ENCODE measurements at regions not wholly inside any gene's neighbourhood (a gene's known extent, or its start where the extent isn't known, plus 50 kb on each side); places are given as distances from the start of the nearest gene placed in this dataset.

DNA sequence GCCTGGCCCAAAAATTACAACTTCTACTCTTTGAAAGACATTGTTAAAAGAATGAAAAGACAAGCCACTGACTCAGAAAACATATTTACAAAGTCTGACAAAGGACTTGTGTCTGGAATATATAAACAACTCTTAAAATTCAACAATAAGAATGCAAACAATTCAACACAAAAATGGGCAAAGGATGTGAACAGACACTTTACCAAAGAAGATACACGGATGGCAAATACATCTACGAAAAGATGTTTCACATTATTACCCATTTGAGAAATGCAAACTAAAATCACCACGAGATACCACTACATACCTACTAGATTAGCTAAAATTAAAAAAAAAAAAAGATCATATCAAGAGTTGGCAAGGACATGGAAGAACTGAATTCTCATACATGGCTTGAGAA, 80.8 kb upstream of the METRNL start:
- H3K4me1 Mint-ChIP-seq: peaks cover 0 to 2% (median 0%) of the 10 kb centered on the region in 4 donors
- DNase-seq (no peak), ATAC-seq (no peak)
- no peaks in the 10 kb centered on the region for H3K27me3 Mint-ChIP-seq
- H3K27ac Mint-ChIP-seq: no peak overlapping the region
- H3K36me3 Mint-ChIP-seq: peaks cover 18 to 30% (median 23%) of the 10 kb centered on the region in 3 donors
- POLR2A ChIA-PET: no interaction called here
- peaks cover 0 to 21% (median 8%) of the 10 kb centered on the region in 9 donors for H3K9me3 Mint-ChIP-seq
- no peak overlapping the region for H3K4me3 Mint-ChIP-seq

DNA sequence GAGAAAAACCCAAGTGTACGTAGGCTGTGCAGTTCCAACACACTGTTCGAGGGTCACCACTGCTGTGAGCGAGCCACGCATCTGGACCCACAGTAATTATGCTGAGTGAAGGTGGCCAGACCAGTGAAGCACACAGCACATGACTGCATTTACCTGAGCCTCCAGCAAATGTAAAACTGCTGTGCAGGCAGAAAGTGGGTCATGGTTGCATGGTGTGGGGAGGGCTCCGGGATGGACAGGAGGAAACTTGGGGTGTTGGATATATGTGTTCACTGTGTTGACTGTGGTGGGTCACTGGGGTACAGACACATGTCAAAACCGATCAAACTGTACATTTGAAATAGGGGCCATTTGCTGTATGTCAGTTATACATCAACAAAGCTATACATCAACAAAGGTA, 78.7 kb upstream of the METRNL start:
- Mint-ChIP-seq H3K4me1 (peaks cover 0 to 2% (median 0%) of the 10 kb centered on the region in 4 donors), H3K36me3 (peaks cover 9 to 31% (median 18%) of the 10 kb centered on the region in 3 donors), H3K9me3 (peaks cover 0 to 10% (median 0%) of the 10 kb centered on the region in 9 donors), H3K27me3 (no peaks in the 10 kb centered on the region), H3K27ac (no peak overlapping the region), H3K4me3 (no peak overlapping the region)
- POLR2A ChIA-PET: no interaction called here
- ATAC-seq (no peak), DNase-seq (no peak)

DNA sequence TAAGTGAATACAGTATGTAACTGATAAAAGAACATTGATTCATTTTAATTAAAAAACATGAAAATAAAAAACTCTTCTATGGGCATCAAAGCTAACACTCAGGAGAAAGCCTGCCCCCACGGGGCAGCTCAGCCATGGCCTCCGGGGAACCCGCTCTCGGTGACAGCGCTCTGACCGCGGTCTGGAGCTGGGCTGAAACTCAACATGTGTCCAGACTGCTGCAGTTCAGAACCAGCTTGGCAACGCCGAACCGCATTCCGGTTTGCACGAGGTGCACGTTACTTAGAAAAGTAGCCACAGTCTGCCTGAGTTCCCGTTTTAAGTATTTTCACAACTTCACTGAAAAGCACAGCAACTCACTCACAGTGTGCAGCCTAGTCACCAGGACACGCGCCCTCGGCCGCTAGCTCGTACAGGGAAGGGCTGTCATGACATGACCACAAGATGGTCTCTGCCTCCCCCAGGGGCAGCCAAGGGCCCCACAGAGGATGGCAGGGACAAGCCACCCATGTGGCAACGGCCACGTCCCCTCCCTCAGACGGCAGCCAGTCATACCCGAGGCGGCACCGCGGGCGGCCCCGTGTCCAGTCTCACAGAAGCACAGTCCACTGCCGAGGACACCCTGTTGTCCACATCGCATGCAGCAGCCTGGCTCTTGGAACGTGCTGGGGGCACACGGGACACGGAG, 77.1 kb upstream of the METRNL start:
- no peak overlapping the region for H3K27ac Mint-ChIP-seq
- no peak for DNase-seq
- peaks cover 9 to 31% (median 25%) of the 10 kb centered on the region in 3 donors for H3K36me3 Mint-ChIP-seq
- ATAC-seq: no peak
- peaks cover 0 to 10% (median 0%) of the 10 kb centered on the region in 9 donors for H3K9me3 Mint-ChIP-seq
- H3K27me3 Mint-ChIP-seq: no peaks in the 10 kb centered on the region
- POLR2A ChIA-PET: no interaction called here
- H3K4me1 Mint-ChIP-seq: no peaks in the 10 kb centered on the region
- no peak overlapping the region for H3K4me3 Mint-ChIP-seq

DNA sequence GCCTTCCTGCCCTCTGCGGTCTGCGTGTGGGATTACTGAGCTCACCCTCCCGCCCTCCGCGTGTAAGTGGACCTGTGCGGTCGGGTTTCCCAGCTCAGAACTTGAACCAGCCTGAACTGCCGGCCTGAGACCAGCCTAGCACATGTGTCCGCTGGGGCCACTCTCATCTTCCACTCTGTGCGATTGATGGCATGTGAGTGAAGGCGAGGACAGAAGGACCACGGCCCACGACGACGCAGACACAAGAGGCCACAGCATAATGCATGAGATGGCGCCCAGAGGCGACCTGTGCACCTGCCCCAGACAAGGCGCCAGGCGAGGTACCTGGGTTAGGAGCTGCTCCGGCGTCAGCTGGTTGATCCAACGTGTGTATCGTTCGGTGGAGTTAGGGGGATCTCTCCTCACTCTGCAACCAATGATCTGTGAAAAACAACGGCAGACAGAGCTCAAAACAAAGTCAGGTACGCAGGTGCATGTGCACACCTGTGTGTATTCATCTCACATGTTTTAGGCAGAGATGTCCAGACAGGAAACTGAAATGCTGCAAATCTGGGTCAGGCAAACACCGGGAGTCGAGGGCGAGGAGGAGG, 74.5 kb upstream of the METRNL start:
- POLR2A ChIA-PET: no interaction called here
- H3K4me3 Mint-ChIP-seq: no peak overlapping the region
- DNase-seq (no peak), ATAC-seq (no peak)
- H3K4me1 Mint-ChIP-seq: peaks cover 0 to 2% (median 0%) of the 10 kb centered on the region in 4 donors
- H3K9me3 Mint-ChIP-seq: no peaks in the 10 kb centered on the region
- H3K27ac Mint-ChIP-seq: no peak overlapping the region
- H3K27me3 Mint-ChIP-seq: no peaks in the 10 kb centered on the region
- H3K36me3 Mint-ChIP-seq: peaks cover 0 to 20% (median 13%) of the 10 kb centered on the region in 3 donors

DNA sequence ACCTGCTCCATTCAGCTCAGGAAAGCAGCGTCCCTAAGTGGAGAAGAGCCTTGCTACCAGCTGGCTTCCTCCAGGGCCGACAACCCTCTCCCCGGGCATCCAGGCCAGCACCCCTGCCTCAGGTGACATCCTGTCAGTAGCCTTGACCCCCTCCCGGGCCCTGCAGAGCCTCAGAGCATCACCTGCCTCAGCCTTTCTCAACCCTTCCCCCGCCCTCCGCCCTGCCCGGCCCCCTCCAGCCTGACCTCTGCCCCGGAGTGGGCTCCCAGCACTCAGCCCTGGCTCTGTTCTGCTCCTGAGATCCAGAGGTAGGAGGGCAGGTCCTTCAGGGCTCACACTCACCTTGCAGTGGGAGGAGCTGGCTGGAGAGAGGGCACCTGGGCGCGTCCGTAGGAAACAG, 73.8 kb upstream of the METRNL start:
- H3K4me1 Mint-ChIP-seq: peaks cover 0 to 2% (median 0%) of the 10 kb centered on the region in 4 donors
- peaks cover 0 to 16% (median 9%) of the 10 kb centered on the region in 3 donors for H3K36me3 Mint-ChIP-seq
- DNase-seq: no peak
- no peaks in the 10 kb centered on the region for H3K9me3 Mint-ChIP-seq
- no peak overlapping the region for H3K4me3 Mint-ChIP-seq
- no peaks in the 10 kb centered on the region for H3K27me3 Mint-ChIP-seq
- ATAC-seq: no peak
- POLR2A ChIA-PET: no interaction called here
- peak overlapping the region in 1 of 10 donors; percentile 72 for H3K27ac Mint-ChIP-seq

DNA sequence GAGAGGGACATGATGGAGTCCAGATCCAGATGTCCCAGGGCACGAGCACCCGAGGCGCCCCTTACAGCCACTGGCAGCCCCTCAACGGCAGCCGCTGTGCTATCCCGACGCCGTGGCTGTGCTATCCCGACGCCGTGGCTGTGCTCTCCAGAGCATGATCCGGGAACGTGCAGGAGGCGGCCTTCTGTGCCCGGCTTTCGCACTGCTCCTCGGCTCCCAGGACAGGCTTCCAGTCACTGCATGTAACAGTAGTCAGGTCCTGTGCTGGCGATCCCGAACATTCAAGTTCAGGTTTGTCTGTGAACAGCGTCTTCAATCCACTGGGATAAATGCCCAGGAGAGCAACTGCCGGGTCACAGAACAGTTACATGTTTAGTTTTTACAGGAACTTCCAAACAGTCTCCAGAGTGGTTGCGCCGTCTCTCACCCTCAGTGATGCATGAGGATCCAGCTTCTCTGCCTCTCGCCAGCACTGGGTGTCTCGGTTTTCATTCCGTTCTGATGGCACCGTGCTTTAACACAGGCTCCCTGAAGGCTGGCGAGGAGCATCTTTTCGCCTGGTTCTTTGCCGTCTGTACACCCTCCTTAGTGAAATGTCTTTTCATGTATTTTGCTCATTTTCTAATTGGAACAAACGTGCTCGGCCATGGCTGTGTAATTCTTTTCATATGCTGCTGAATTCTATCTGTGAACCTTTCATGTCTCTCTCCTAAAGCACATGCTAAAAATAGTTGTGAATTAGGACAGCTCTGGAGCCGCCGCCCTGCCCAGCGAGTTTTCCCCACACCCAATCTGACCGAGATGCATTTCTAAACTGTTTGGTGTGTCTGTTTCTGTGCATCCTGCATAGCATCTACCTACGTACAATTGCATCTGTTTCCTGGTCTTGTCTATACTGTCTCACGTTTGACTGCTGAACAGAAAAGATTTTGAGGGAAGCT, 72.6 kb upstream of the METRNL start:
- Mint-ChIP-seq H3K36me3 (peaks cover 0 to 13% (median 5%) of the 10 kb centered on the region in 3 donors), H3K9me3 (no peaks in the 10 kb centered on the region), H3K27ac (no peak overlapping the region), H3K27me3 (no peaks in the 10 kb centered on the region), H3K4me1 (peaks cover 0 to 2% (median 0%) of the 10 kb centered on the region in 4 donors), H3K4me3 (no peak overlapping the region)
- no peak for DNase-seq
- ATAC-seq: no peak
- POLR2A ChIA-PET: no interaction called here

DNA sequence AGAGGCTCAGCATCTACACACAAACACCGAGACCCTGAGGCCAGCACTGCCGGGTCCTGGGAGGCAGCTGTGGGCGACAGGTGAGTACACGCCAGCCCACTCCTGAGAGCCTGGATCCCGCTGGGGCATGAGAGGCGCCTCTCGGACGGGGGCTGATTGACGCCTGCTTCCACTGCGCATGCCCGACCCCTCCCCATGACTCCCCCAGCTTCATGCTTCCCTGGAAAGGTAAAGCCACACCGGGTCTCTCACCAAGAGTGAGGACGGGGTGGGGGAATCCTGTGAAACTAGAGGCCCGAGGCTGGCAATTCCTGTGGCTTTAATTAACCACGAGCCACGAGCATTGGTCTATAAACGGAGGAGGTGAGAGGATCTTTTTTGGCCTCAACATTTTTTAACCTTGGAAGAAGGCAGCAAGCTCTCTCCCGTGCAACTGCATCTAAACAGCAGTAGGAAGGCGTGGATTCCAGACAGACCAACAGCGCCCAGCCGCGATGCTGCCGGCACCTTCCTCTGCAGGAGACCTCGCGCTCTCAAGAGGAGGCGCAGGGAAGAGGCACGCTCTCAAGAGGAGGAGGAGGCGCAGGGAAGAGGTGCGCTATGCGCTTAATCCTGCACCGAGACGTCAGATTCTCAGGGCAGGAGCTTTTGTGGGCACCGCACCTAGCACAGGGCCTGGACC, 71.8 kb upstream of the METRNL start:
- peaks cover 0 to 2% (median 0%) of the 10 kb centered on the region in 4 donors for H3K4me1 Mint-ChIP-seq
- H3K27me3 Mint-ChIP-seq: no peaks in the 10 kb centered on the region
- DNase-seq (no peak), ATAC-seq (no peak)
- POLR2A ChIA-PET: no interaction called here
- peaks cover 0 to 15% (median 5%) of the 10 kb centered on the region in 3 donors for H3K36me3 Mint-ChIP-seq
- no peak overlapping the region for H3K4me3 Mint-ChIP-seq
- no peak overlapping the region for H3K27ac Mint-ChIP-seq
- H3K9me3 Mint-ChIP-seq: no peaks in the 10 kb centered on the region

DNA sequence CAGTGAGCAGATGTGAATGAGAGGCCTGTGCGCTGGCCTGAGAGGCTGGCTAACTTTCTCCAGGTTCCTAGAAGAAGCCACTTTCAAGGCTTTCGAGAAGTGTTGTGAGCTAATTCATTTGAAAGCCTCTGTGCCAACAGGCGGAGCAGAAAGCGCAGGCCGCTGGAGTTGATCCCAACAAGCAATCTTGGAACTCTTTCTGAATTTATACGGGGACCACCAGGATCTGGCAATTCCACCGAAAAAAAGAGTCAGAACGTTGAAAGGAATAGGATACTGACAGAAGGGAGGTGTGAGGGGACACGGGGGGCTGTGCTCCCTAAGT, 71.3 kb upstream of the METRNL start:
- Mint-ChIP-seq H3K27me3 (no peaks in the 10 kb centered on the region), H3K36me3 (peaks cover 0 to 15% (median 5%) of the 10 kb centered on the region in 3 donors), H3K4me1 (peaks cover 0 to 2% (median 0%) of the 10 kb centered on the region in 4 donors), H3K27ac (no peak overlapping the region), H3K9me3 (no peaks in the 10 kb centered on the region), H3K4me3 (no peak overlapping the region)
- DNase-seq (no peak), ATAC-seq (no peak)
- POLR2A ChIA-PET: no interaction called here

DNA sequence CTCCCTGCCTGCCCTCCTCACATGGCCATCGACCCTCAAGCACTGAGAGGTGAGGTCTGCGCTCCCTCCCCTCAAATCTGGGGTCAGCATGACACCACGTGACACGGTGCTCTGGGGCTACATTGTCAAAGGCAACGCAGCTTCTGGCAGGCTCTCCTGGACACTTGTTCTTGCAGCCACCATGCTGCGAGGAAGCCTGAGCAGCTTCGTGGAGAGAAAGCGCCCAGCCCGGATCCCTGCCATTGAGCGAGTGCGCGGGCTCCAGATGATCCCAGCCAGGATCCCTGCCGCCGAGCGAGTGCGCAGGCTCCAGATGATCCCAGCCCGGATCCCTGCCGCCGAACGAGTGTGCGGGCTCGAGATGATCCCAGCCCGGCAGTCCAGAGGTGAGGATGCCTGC, 70.9 kb upstream of the METRNL start:
- POLR2A ChIA-PET: no interaction called here
- Mint-ChIP-seq H3K4me1 (peaks cover 0 to 2% (median 0%) of the 10 kb centered on the region in 4 donors), H3K27ac (no peak overlapping the region), H3K27me3 (no peaks in the 10 kb centered on the region), H3K36me3 (peaks cover 0 to 15% (median 5%) of the 10 kb centered on the region in 3 donors), H3K9me3 (no peaks in the 10 kb centered on the region), H3K4me3 (no peak overlapping the region)
- DNase-seq (no peak), ATAC-seq (no peak)

DNA sequence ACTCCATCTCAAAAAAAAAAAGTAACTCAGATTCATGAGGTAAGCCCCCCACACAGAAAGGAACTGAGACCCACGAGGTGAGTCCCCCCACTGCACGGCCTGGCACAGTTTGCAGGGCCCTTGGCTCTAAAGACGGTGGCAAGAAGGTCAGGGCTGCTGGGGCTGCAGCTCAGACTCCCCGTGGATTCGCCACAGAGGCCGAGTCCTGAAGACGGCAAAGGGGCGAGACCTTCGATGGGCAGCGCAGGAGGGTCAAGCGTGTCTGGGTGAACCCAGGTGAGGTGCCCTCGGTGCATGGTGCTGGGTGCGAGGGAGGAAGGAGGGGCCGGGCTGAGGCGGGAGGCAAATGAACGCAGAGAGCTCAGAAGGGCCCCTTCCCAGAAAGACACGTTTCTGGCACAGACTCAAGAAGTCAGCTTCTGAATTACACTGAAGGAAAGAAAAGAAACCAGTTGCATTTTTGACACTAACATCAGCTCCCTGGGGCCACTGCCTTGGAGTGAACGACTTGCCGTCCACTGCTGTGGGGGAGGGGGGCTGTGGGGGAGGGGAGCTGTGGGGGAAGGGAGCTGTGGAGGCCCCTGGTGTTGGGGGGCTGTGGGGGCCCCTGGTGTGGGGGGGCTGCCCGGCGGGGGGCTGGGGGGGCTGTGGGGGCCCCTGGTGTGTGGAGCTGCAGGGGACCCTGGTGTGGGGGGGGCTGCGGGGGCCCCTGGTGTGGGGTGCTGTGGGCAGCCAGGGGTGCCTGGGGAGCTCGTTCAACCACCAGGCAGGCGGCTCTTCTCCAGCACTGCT, 69.8 kb upstream of the METRNL start:
- peaks cover 0 to 15% (median 5%) of the 10 kb centered on the region in 3 donors for H3K36me3 Mint-ChIP-seq
- peaks cover 0 to 2% (median 0%) of the 10 kb centered on the region in 4 donors for H3K4me1 Mint-ChIP-seq
- H3K27me3 Mint-ChIP-seq: no peaks in the 10 kb centered on the region
- no peak overlapping the region for H3K4me3 Mint-ChIP-seq
- DNase-seq (no peak), ATAC-seq (no peak)
- no peaks in the 10 kb centered on the region for H3K9me3 Mint-ChIP-seq
- POLR2A ChIA-PET: interaction anchor here (0.8 to 1.2 kb wide), 2 partner anchors 35 to 39 kb away, joined by 3 to 5 read pairs; no protein-coding TSS in a partner anchor
- H3K27ac Mint-ChIP-seq: peak overlapping the region in 1 of 10 donors; percentile 13

DNA sequence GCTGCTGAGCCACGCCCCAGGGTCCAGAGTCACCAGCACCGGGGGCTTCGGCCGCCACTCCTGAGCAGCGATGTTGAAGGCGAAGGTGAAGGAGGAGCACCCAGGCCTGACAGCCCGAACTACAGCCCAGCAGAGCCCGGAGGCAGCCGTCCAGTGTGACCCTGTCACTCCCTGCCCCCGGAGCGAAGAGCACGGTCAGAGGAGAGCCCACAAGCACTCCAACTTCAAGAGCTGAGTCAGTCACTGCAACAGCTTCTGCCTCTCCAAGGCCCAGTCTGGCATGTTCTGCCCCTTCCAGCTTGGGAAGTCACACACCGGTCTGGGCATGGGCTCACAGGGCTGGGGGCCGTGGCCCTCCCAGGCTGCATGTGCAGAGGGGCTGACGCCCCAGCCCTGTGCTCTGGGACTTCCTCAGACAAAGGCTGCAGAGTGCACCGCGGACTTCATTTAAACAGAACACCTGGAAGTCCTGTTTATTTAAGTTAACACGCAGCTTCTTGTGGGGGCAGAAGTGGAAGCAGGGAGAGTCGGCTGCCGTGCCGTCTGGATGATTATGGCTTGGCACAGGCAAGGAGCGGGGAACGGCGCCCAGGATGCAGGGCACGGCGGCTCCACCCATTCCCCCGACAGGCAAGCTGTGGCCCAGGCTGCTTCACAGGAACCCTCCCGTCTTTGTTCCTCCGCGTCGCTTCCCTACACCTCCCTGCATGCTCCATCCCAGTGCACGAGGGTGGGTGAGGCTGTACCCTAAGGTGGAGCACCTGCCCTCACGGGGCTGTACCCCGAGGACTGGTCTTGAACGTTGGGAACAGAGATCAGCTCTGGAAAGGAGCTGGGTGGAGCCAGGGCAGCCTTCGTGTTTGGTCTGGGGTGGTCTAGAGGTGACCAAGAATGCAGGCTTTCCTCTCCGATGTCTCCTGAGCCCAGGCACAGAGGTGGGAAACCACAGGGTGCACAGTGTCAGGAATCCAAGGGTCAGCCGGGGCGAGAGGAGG, 68.9 kb upstream of the METRNL start:
- Mint-ChIP-seq H3K9me3 (no peaks in the 10 kb centered on the region), H3K27ac (no peak overlapping the region), H3K36me3 (peaks cover 0 to 13% (median 2%) of the 10 kb centered on the region in 3 donors), H3K27me3 (no peaks in the 10 kb centered on the region), H3K4me1 (peaks cover 0 to 2% (median 0%) of the 10 kb centered on the region in 4 donors), H3K4me3 (no peak overlapping the region)
- no peak for DNase-seq
- POLR2A ChIA-PET: interaction anchor here (0.8 to 1.2 kb wide), 2 partner anchors 34 to 38 kb away, joined by 3 to 5 read pairs; no protein-coding TSS in a partner anchor
- ATAC-seq: no peak
